ENCODE measurements at regions not wholly inside any gene's neighbourhood (a gene's known extent, or its start where the extent isn't known, plus 50 kb on each side); places are given as distances from the start of the nearest gene placed in this dataset.

DNA sequence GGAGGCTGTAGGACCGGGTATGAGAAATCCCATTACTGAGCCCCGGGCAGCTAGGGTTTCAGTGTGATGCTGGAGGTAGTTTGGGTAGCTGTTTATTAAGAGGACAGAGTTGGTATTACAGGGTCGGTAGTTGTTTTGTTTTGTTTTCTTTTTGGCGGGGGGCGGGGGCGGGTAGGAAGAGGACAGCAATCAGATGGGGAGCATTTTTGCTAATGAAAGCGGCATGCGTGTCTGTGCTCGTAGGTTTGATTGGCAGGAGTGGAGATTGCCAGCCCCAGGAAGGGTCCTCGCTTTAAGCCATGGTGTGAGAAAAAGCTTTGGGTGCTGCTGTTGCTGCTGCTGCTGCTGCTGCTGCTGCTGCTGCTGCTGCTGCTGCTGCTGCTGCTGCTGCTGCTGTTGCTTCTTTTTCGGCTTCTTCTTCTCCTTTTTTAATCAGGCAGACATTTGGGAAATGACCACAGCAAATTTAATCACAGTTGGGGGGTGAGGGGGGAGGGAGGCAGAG is 498.5 kb upstream of the ZFHX3 start:
- Histone ChIP-seq H3K4me1 (ENCODE audit: control insufficient read depth, low read depth, low read length) (peaks cover 31% of the 10 kb centered on the region), H3K27ac (ENCODE audit: low read length) (no peak overlapping the region), H3K36me3 (ENCODE audit: control insufficient read depth, low read depth, low read length) (no peaks in the 10 kb centered on the region), H3K9ac (ENCODE audit: low read length) (no peak overlapping the region), H3K9me3 (ENCODE audit: control insufficient read depth, low read depth, low read length) (no peaks in the 10 kb centered on the region), H3K4me3 (ENCODE audit: low read length) (no peak overlapping the region), H3K27me3 (ENCODE audit: control insufficient read depth, insufficient read depth, low read length) (no peaks in the 10 kb centered on the region)

DNA sequence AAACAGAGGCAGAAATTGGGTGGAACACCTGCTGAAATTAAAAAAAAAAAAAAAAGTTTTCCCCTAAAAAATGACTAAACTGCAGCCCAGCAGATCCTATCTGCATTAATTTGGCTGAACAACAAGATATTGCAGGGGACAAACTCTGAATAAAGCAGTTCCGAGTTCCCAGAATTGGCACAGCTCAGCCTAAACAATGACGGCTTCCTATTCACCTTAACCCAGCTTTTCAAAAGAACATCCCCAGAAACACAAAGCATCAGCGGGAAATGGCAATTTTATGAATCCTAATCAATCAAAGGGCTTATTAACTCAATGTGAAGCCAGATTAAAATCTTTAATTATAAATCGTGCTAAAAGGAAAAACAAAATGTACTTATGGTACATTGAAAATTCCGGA is 497.8 kb upstream of the ZFHX3 start:
- Histone ChIP-seq H3K9me3 (ENCODE audit: control insufficient read depth, low read depth, low read length) (no peaks in the 10 kb centered on the region), H3K9ac (ENCODE audit: low read length) (no peak overlapping the region), H3K36me3 (ENCODE audit: control insufficient read depth, low read depth, low read length) (no peaks in the 10 kb centered on the region), H3K4me1 (ENCODE audit: control insufficient read depth, low read depth, low read length) (peaks cover 31% of the 10 kb centered on the region), H3K4me3 (ENCODE audit: low read length) (no peak overlapping the region), H3K27me3 (ENCODE audit: control insufficient read depth, insufficient read depth, low read length) (no peaks in the 10 kb centered on the region), H3K27ac (ENCODE audit: low read length) (no peak overlapping the region)

DNA sequence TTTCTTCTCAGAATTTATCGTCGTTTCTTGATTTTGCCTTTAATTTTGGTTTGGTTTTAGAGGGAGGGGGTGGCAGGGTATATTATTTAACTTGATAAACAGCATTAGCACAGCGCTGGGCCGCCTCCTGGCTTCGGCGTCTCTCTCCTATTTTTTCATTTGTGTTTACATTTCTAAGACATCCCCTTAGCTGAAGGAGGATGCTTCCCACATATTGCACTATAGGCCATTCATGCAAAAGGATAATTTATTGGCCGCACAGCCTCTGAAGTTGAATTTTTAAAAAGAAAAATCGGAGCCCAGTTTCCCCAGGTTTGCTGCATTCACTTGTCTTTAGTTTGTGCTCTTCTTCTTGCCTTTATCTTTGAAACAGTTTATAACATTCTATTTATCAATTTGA is 497.4 kb upstream of the ZFHX3 start:
- no peak overlapping the region for H3K4me3 ChIP-seq (ENCODE audit: low read length)
- H3K27ac ChIP-seq (ENCODE audit: low read length) = no peak overlapping the region
- H3K27me3 ChIP-seq (ENCODE audit: control insufficient read depth, insufficient read depth, low read length) = no peaks in the 10 kb centered on the region
- no peak overlapping the region for H3K9ac ChIP-seq (ENCODE audit: low read length)
- H3K9me3 ChIP-seq (ENCODE audit: control insufficient read depth, low read depth, low read length) = no peaks in the 10 kb centered on the region
- peaks cover 31% of the 10 kb centered on the region for H3K4me1 ChIP-seq (ENCODE audit: control insufficient read depth, low read depth, low read length)
- H3K36me3 ChIP-seq (ENCODE audit: control insufficient read depth, low read depth, low read length) = no peaks in the 10 kb centered on the region

DNA sequence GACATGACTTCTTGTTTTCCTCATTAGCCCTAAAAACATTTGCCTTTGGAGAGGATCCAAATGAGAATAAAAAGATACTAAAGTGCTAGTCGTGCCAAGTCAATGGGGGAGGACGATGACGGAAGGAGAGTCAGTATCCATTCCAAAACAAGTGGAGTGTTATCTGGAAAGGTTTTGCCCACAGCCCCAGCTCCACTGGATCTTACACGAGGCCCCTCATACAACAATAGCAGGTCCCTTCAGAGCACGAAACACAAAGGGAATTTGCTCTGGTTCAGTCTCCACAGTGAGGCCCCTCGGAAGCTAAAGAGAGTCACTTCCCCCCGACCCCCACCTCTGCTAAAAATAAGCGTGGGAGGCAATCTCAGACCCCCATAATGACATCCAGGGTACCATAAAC is 496.9 kb upstream of the ZFHX3 start:
- Histone ChIP-seq H3K27me3 (ENCODE audit: control insufficient read depth, insufficient read depth, low read length) (no peaks in the 10 kb centered on the region), H3K4me3 (ENCODE audit: low read length) (no peak overlapping the region), H3K9ac (ENCODE audit: low read length) (no peak overlapping the region), H3K36me3 (ENCODE audit: control insufficient read depth, low read depth, low read length) (no peaks in the 10 kb centered on the region), H3K9me3 (ENCODE audit: control insufficient read depth, low read depth, low read length) (no peaks in the 10 kb centered on the region), H3K27ac (ENCODE audit: low read length) (no peak overlapping the region), H3K4me1 (ENCODE audit: control insufficient read depth, low read depth, low read length) (peaks cover 27% of the 10 kb centered on the region)

- Histone ChIP-seq H3K9ac (ENCODE audit: low read length) (no peak overlapping the region), H3K4me1 (ENCODE audit: control insufficient read depth, low read depth, low read length) (peaks cover 27% of the 10 kb centered on the region), H3K27ac (ENCODE audit: low read length) (no peak overlapping the region), H3K9me3 (ENCODE audit: control insufficient read depth, low read depth, low read length) (no peaks in the 10 kb centered on the region), H3K4me3 (ENCODE audit: low read length) (no peak overlapping the region), H3K36me3 (ENCODE audit: control insufficient read depth, low read depth, low read length) (no peaks in the 10 kb centered on the region), H3K27me3 (ENCODE audit: control insufficient read depth, insufficient read depth, low read length) (no peaks in the 10 kb centered on the region)
Measured at GRCh38 chr16:73543970-73544599, 496.2 kb upstream of the ZFHX3 start.

GRCh38 chr16:73543331-73543969 is 495.5 kb upstream of the ZFHX3 start:
- Histone ChIP-seq H3K36me3 (ENCODE audit: control insufficient read depth, low read depth, low read length) (no peaks in the 10 kb centered on the region), H3K27me3 (ENCODE audit: control insufficient read depth, insufficient read depth, low read length) (no peaks in the 10 kb centered on the region), H3K9ac (ENCODE audit: low read length) (no peak overlapping the region), H3K9me3 (ENCODE audit: control insufficient read depth, low read depth, low read length) (no peaks in the 10 kb centered on the region), H3K4me3 (ENCODE audit: low read length) (no peak overlapping the region), H3K27ac (ENCODE audit: low read length) (no peak overlapping the region), H3K4me1 (ENCODE audit: control insufficient read depth, low read depth, low read length) (peaks cover 27% of the 10 kb centered on the region)

- no peaks in the 10 kb centered on the region for H3K27me3 ChIP-seq (ENCODE audit: control insufficient read depth, insufficient read depth, low read length)
- H3K27ac ChIP-seq (ENCODE audit: low read length) = no peak overlapping the region
- no peaks in the 10 kb centered on the region for H3K36me3 ChIP-seq (ENCODE audit: control insufficient read depth, low read depth, low read length)
- H3K4me3 ChIP-seq (ENCODE audit: low read length) = no peak overlapping the region
- peaks cover 27% of the 10 kb centered on the region for H3K4me1 ChIP-seq (ENCODE audit: control insufficient read depth, low read depth, low read length)
- H3K9me3 ChIP-seq (ENCODE audit: control insufficient read depth, low read depth, low read length) = no peaks in the 10 kb centered on the region
- H3K9ac ChIP-seq (ENCODE audit: low read length) = no peak overlapping the region
Measured at GRCh38 chr16:73542885-73543284, 495.0 kb upstream of the ZFHX3 start.

DNA sequence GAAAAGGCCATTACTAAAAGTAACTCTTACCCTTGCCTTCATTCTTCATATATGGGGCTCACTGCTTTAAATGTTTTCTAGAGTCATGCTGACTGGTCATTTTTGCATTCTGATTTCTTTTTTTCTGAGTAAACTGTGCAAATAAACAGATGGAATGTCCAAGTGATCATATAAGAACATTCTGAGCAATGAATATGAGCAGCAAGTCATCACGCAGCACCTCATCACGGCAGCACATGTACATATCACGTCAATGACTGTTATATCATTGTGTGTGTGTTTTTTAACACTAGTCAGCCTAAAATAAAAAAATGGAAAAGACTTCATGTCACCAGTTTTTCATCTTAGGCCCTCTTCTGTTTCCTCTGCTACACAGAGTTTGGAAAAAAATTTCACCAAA is 490.0 kb upstream of the ZFHX3 start:
- Histone ChIP-seq H3K36me3 (ENCODE audit: control insufficient read depth, low read depth, low read length) (no peaks in the 10 kb centered on the region), H3K4me3 (ENCODE audit: low read length) (no peak overlapping the region), H3K27ac (ENCODE audit: low read length) (no peak overlapping the region), H3K9ac (ENCODE audit: low read length) (no peak overlapping the region), H3K9me3 (ENCODE audit: control insufficient read depth, low read depth, low read length) (no peaks in the 10 kb centered on the region), H3K4me1 (ENCODE audit: control insufficient read depth, low read depth, low read length) (no peaks in the 10 kb centered on the region), H3K27me3 (ENCODE audit: control insufficient read depth, insufficient read depth, low read length) (no peaks in the 10 kb centered on the region)

DNA sequence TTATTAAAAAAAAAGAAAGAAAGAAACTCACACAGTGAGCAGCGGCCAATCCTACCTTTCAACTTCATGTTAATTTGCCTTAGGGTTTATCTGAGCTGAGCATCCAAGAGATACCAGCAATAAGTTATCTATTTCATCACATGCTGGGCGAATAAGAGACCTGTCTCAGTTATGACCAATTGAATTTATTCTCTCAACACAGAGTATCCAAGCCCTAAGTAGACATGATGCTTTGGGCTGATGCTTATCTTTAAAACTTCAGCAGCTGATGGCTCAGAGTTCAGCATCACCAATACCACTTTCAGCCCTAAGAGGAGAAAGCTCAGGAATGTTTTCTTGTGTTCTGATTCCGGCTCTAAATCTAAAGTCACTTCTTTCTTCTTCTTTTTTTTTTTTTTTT is 489.0 kb upstream of the ZFHX3 start:
- H3K27ac ChIP-seq (ENCODE audit: low read length) = no peak overlapping the region
- H3K36me3 ChIP-seq (ENCODE audit: control insufficient read depth, low read depth, low read length) = no peaks in the 10 kb centered on the region
- no peaks in the 10 kb centered on the region for H3K4me1 ChIP-seq (ENCODE audit: control insufficient read depth, low read depth, low read length)
- no peaks in the 10 kb centered on the region for H3K9me3 ChIP-seq (ENCODE audit: control insufficient read depth, low read depth, low read length)
- H3K9ac ChIP-seq (ENCODE audit: low read length) = no peak overlapping the region
- H3K27me3 ChIP-seq (ENCODE audit: control insufficient read depth, insufficient read depth, low read length) = no peaks in the 10 kb centered on the region
- H3K4me3 ChIP-seq (ENCODE audit: low read length) = no peak overlapping the region

GRCh38 chr16:73531021-73531420 is 483.1 kb upstream of the ZFHX3 start:
- Histone ChIP-seq H3K27me3 (ENCODE audit: control insufficient read depth, insufficient read depth, low read length) (no peaks in the 10 kb centered on the region), H3K27ac (ENCODE audit: low read length) (no peak overlapping the region), H3K9ac (ENCODE audit: low read length) (no peak overlapping the region), H3K36me3 (ENCODE audit: control insufficient read depth, low read depth, low read length) (no peaks in the 10 kb centered on the region), H3K9me3 (ENCODE audit: control insufficient read depth, low read depth, low read length) (no peaks in the 10 kb centered on the region), H3K4me3 (ENCODE audit: low read length) (no peak overlapping the region), H3K4me1 (ENCODE audit: control insufficient read depth, low read depth, low read length) (no peaks in the 10 kb centered on the region)

DNA sequence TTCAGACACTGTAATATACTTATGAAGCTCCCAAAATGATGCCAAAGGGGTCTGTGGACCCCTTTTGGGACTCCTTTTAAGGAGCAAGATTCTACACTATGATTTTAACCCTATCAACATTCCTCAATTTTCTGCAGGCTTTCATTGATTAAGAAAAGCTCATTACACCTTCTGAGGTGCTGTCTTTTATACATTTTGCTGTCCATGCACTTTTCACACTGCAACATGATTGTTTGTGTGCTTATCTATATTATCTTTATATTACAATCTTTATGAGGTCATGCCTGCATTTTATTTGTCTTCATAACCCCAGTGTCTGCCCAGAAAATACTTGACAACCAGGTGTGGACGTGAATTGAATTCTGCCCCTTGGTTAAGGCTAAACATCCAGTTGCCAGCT is 482.6 kb upstream of the ZFHX3 start:
- no peak overlapping the region for H3K9ac ChIP-seq (ENCODE audit: low read length)
- no peaks in the 10 kb centered on the region for H3K9me3 ChIP-seq (ENCODE audit: control insufficient read depth, low read depth, low read length)
- no peaks in the 10 kb centered on the region for H3K4me1 ChIP-seq (ENCODE audit: control insufficient read depth, low read depth, low read length)
- no peak overlapping the region for H3K27ac ChIP-seq (ENCODE audit: low read length)
- no peaks in the 10 kb centered on the region for H3K27me3 ChIP-seq (ENCODE audit: control insufficient read depth, insufficient read depth, low read length)
- no peaks in the 10 kb centered on the region for H3K36me3 ChIP-seq (ENCODE audit: control insufficient read depth, low read depth, low read length)
- no peak overlapping the region for H3K4me3 ChIP-seq (ENCODE audit: low read length)

Data from iPS-18a (cell line).